ENCODE measurements at regions not wholly inside any gene's neighbourhood (a gene's known extent, or its start where the extent isn't known, plus 50 kb on each side); places are given as distances from the start of the nearest gene placed in this dataset.

DNA sequence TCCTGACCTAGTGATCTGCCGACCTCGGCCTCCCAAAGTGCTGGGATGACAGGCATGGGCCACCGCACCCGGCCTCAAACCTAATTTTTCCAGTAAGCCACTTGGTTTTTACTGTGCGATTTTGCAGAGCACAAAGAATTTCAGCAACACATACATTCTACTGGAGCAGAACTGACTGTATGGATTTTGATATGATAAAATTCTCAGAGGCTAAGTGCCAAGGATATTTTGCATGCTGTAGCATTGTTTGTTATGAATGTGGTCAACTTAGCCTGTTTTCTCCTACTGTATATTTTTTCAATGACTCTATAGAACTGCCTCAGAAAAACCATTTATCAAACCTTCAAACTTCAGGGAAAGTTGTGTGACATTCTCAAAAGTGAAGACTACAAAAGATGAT lies 89.2 kb downstream of the FAT3 start:
- Histone ChIP-seq H3K27ac (ENCODE audit: low read depth in 1 of 2, low read length in 2 of 2) (peak overlapping the region in 1 of 2 donors; percentile 28), H3K4me3 (ENCODE audit: low read length in 2 of 2) (no peak overlapping the region), H3K4me1 (ENCODE audit: control insufficient read depth in 1 of 2, insufficient read depth in 2 of 2, low read length in 2 of 2) (peaks cover 0 to 6% of the 10 kb centered on the region in 2 donors), H3K9me3 (ENCODE audit: control insufficient read depth, low read length) (no peaks in the 10 kb centered on the region), H3K36me3 (ENCODE audit: control insufficient read depth in 1 of 2, insufficient read depth in 2 of 2, low read length in 1 of 2) (no peaks in the 10 kb centered on the region), H3K27me3 (ENCODE audit: control insufficient read depth in 1 of 2, insufficient read depth in 2 of 2, low read length in 1 of 2) (no peaks in the 10 kb centered on the region)
- DNase-seq (no peak), ATAC-seq (ENCODE audit: low FRiP score) (no peak)
- 91 to 93% methylated on average over 5 of the region's 5 CpGs for WGBS, 2 donors
- intact Hi-C loops (cut with DNase I), result no loop called here

DNA sequence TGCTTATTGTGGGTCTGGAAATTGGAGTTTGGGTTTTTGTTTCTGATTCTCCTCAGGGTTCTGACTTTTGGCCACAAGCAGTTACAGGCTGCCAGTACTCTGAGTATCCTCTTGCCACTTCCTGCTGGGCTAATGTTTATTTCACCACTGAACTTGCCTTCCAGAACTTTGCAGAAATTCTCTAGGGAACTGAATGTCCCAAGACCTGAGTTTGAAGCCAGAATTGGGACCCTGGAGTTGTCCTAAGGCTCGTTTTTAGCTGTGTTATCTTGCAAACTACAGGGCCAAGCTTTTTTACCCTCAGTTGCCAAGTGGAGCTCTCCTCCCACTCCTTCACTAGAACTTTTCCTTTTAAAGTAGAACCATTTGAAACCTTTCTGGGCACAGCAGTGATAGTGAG lies 89.9 kb downstream of the FAT3 start:
- no peaks in the 10 kb centered on the region for H3K36me3 ChIP-seq (ENCODE audit: control insufficient read depth in 1 of 2, insufficient read depth in 2 of 2, low read length in 1 of 2)
- no peaks in the 10 kb centered on the region for H3K27me3 ChIP-seq (ENCODE audit: control insufficient read depth in 1 of 2, insufficient read depth in 2 of 2, low read length in 1 of 2)
- no peaks in the 10 kb centered on the region for H3K9me3 ChIP-seq (ENCODE audit: control insufficient read depth, low read length)
- peak overlapping the region in 1 of 2 donors; percentile 71 for H3K27ac ChIP-seq (ENCODE audit: low read depth in 1 of 2, low read length in 2 of 2)
- peaks cover 0 to 6% of the 10 kb centered on the region in 2 donors for H3K4me1 ChIP-seq (ENCODE audit: control insufficient read depth in 1 of 2, insufficient read depth in 2 of 2, low read length in 2 of 2)
- intact Hi-C loops (cut with DNase I), result no loop called here
- peak in 1 of 2 donors; percentile 36 for DNase-seq
- no peak overlapping the region for H3K4me3 ChIP-seq (ENCODE audit: low read length in 2 of 2)
- WGBS, 2 donors, result 2 to 4% methylated on average over 1 of the region's 1 CpG
- peak; percentile 80 for ATAC-seq (ENCODE audit: low FRiP score)

DNA sequence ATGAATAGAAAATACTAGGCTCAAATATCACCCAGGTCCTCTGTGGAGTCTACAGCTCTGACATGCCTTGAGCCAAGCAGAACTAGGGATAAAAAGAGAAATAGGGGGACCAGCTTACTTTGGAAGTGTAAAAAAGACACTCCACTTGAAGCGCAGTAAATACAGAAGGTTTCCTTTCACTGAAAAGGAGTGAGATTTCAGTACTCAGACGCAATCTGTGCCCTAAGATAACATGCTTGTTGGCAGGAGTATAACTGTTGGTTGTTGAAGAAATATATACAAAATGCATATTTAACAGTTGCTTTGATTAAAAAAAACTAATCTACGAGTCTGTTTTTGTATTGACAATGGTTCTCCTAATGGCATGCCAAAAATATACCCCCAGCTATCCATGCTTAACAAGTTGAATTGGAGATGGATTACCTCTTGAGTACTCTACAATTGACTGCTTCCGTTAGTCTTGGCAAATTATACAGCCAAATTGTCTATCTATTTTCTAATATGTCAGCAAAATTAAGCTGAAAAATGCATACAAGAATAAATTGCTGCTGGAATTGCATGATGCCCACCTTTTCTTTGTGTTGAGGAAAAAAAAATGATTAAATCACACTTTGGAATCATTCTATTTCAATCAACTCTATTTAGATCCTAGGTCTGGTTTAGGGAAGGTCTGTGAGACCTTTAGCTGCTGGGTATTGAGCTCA lies 91.6 kb downstream of the FAT3 start:
- H3K27ac ChIP-seq (ENCODE audit: low read depth in 1 of 2, low read length in 2 of 2), result no peak overlapping the region
- intact Hi-C loops (cut with DNase I), result no loop called here
- no peak overlapping the region for H3K4me3 ChIP-seq (ENCODE audit: low read length in 2 of 2)
- DNase-seq (no peak), ATAC-seq (ENCODE audit: low FRiP score) (no peak)
- no peaks in the 10 kb centered on the region for H3K9me3 ChIP-seq (ENCODE audit: control insufficient read depth, low read length)
- no peaks in the 10 kb centered on the region for H3K27me3 ChIP-seq (ENCODE audit: control insufficient read depth in 1 of 2, insufficient read depth in 2 of 2, low read length in 1 of 2)
- H3K4me1 ChIP-seq (ENCODE audit: control insufficient read depth in 1 of 2, insufficient read depth in 2 of 2, low read length in 2 of 2), result peaks cover 0 to 6% of the 10 kb centered on the region in 2 donors
- WGBS, 2 donors, result 39 to 56% methylated on average over 4 of the region's 4 CpGs
- H3K36me3 ChIP-seq (ENCODE audit: control insufficient read depth in 1 of 2, insufficient read depth in 2 of 2, low read length in 1 of 2), result no peaks in the 10 kb centered on the region

GRCh38 chr11:92317222-92317621 lies 92.6 kb downstream of the FAT3 start:
- no peaks in the 10 kb centered on the region for H3K36me3 ChIP-seq (ENCODE audit: control insufficient read depth in 1 of 2, insufficient read depth in 2 of 2, low read length in 1 of 2)
- H3K4me1 ChIP-seq (ENCODE audit: control insufficient read depth in 1 of 2, insufficient read depth in 2 of 2, low read length in 2 of 2), result peaks cover 0 to 6% of the 10 kb centered on the region in 2 donors
- H3K9me3 ChIP-seq (ENCODE audit: control insufficient read depth, low read length), result no peaks in the 10 kb centered on the region
- no peak overlapping the region for H3K4me3 ChIP-seq (ENCODE audit: low read length in 2 of 2)
- no peak for ATAC-seq (ENCODE audit: low FRiP score)
- H3K27me3 ChIP-seq (ENCODE audit: control insufficient read depth in 1 of 2, insufficient read depth in 2 of 2, low read length in 1 of 2), result no peaks in the 10 kb centered on the region
- intact Hi-C loops (cut with DNase I), result no loop called here
- no peak overlapping the region for H3K27ac ChIP-seq (ENCODE audit: low read depth in 1 of 2, low read length in 2 of 2)
- no peak for DNase-seq

GRCh38 chr11:92317721-92318120 lies 93.1 kb downstream of the FAT3 start:
- ATAC-seq (ENCODE audit: low FRiP score), result no peak
- Histone ChIP-seq H3K4me3 (ENCODE audit: low read length in 2 of 2) (no peak overlapping the region), H3K27ac (ENCODE audit: low read depth in 1 of 2, low read length in 2 of 2) (no peak overlapping the region), H3K4me1 (ENCODE audit: control insufficient read depth in 1 of 2, insufficient read depth in 2 of 2, low read length in 2 of 2) (peaks cover 0 to 6% of the 10 kb centered on the region in 2 donors), H3K9me3 (ENCODE audit: control insufficient read depth, low read length) (no peaks in the 10 kb centered on the region), H3K27me3 (ENCODE audit: control insufficient read depth in 1 of 2, insufficient read depth in 2 of 2, low read length in 1 of 2) (no peaks in the 10 kb centered on the region), H3K36me3 (ENCODE audit: control insufficient read depth in 1 of 2, insufficient read depth in 2 of 2, low read length in 1 of 2) (no peaks in the 10 kb centered on the region)
- no peak for DNase-seq
- WGBS, 2 donors, result 54 to 55% methylated on average over 2 of the region's 2 CpGs
- intact Hi-C loops (cut with DNase I), result no loop called here

GRCh38 chr11:92322225-92322624 lies 97.6 kb downstream of the FAT3 start:
- Histone ChIP-seq H3K4me3 (ENCODE audit: low read length in 2 of 2) (no peak overlapping the region), H3K4me1 (ENCODE audit: control insufficient read depth in 1 of 2, insufficient read depth in 2 of 2, low read length in 2 of 2) (peaks cover 0 to 3% of the 10 kb centered on the region in 2 donors), H3K27ac (ENCODE audit: low read depth in 1 of 2, low read length in 2 of 2) (no peak overlapping the region), H3K9me3 (ENCODE audit: control insufficient read depth, low read length) (no peaks in the 10 kb centered on the region), H3K27me3 (ENCODE audit: control insufficient read depth in 1 of 2, insufficient read depth in 2 of 2, low read length in 1 of 2) (no peaks in the 10 kb centered on the region), H3K36me3 (ENCODE audit: control insufficient read depth in 1 of 2, insufficient read depth in 2 of 2, low read length in 1 of 2) (no peaks in the 10 kb centered on the region)
- 28 to 30% methylated on average over 3 of the region's 3 CpGs for WGBS, 2 donors
- intact Hi-C loops (cut with DNase I), result no loop called here
- DNase-seq, result no peak
- no peak for ATAC-seq (ENCODE audit: low FRiP score)

DNA sequence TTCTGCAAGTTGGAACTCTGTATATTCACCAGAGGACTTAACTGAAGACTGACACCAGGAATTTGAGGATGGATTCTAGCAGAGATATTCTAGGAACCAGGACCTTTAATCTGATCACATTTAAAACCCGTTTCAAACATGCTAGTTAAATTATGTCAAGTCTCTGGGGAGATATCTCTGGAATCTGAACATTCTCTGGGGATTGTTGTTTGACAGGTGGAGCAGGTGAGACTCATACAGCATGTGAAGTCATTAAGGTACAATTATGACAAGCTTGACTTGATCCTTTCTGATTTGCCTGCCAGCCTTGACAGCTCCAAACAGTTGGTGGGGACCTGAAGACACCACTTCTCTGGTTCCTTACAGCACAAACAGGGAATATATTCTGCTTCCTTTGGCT lies 100.3 kb downstream of the FAT3 start:
- H3K4me3 ChIP-seq (ENCODE audit: low read length in 2 of 2), result no peak overlapping the region
- H3K27me3 ChIP-seq (ENCODE audit: control insufficient read depth in 1 of 2, insufficient read depth in 2 of 2, low read length in 1 of 2), result no peaks in the 10 kb centered on the region
- no peak overlapping the region for H3K27ac ChIP-seq (ENCODE audit: low read depth in 1 of 2, low read length in 2 of 2)
- no peak for DNase-seq
- no peaks in the 10 kb centered on the region for H3K9me3 ChIP-seq (ENCODE audit: control insufficient read depth, low read length)
- no peak for ATAC-seq (ENCODE audit: low FRiP score)
- intact Hi-C loops (cut with DNase I), result no loop called here
- H3K36me3 ChIP-seq (ENCODE audit: control insufficient read depth in 1 of 2, insufficient read depth in 2 of 2, low read length in 1 of 2), result no peaks in the 10 kb centered on the region
- WGBS, 2 donors, result 84 to 90% methylated on average over 1 of the region's 1 CpG
- no peaks in the 10 kb centered on the region for H3K4me1 ChIP-seq (ENCODE audit: control insufficient read depth in 1 of 2, insufficient read depth in 2 of 2, low read length in 2 of 2)

GRCh38 chr11:92325416-92325815 lies 100.8 kb downstream of the FAT3 start:
- Histone ChIP-seq H3K4me1 (ENCODE audit: control insufficient read depth in 1 of 2, insufficient read depth in 2 of 2, low read length in 2 of 2) (peaks cover 0 to 3% of the 10 kb centered on the region in 2 donors), H3K4me3 (ENCODE audit: low read length in 2 of 2) (no peak overlapping the region)
- intact Hi-C loops (cut with DNase I), result no loop called here

DNA sequence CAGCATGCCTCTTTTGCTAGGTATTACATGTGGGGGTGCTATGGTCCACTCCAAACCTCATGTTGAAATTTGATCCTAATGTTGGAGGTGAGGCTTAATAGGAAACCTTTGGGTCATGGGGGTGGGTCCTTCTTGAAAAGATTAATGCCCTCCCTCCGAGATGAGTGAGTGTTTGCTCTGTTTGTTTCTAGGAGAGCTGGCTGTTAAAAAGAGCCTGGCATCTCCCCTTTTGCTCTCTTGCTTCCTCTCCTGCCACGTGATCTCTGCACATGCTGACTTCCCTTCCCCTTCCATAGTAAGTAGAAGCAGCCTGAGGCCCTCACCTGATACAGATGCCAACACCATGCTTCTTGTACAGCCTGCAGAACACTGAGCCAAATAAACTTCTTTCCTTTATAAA lies 104.5 kb downstream of the FAT3 start:
- Histone ChIP-seq H3K36me3 (ENCODE audit: control insufficient read depth in 1 of 2, insufficient read depth in 2 of 2, low read length in 1 of 2) (no peaks in the 10 kb centered on the region), H3K27ac (ENCODE audit: low read depth in 1 of 2, low read length in 2 of 2) (no peak overlapping the region), H3K4me3 (ENCODE audit: low read length in 2 of 2) (no peak overlapping the region), H3K27me3 (ENCODE audit: control insufficient read depth in 1 of 2, insufficient read depth in 2 of 2, low read length in 1 of 2) (no peaks in the 10 kb centered on the region), H3K9me3 (ENCODE audit: control insufficient read depth, low read length) (no peaks in the 10 kb centered on the region), H3K4me1 (ENCODE audit: control insufficient read depth in 1 of 2, insufficient read depth in 2 of 2, low read length in 2 of 2) (peaks cover 3 to 8% of the 10 kb centered on the region in 2 donors)
- WGBS, 2 donors, result 79 to 86% methylated on average over 2 of the region's 2 CpGs
- no peak for DNase-seq
- intact Hi-C loops (cut with DNase I), result no loop called here
- ATAC-seq (ENCODE audit: low FRiP score), result no peak

More at GRCh38 chr11:92325416-92325815, 100.8 kb downstream of the FAT3 start:
- no peaks in the 10 kb centered on the region for H3K27me3 ChIP-seq (ENCODE audit: control insufficient read depth in 1 of 2, insufficient read depth in 2 of 2, low read length in 1 of 2)
- H3K27ac ChIP-seq (ENCODE audit: low read depth in 1 of 2, low read length in 2 of 2), result no peak overlapping the region
- H3K9me3 ChIP-seq (ENCODE audit: control insufficient read depth, low read length), result no peaks in the 10 kb centered on the region
- ATAC-seq (ENCODE audit: low FRiP score) (no peak), DNase-seq (no peak)
- no peaks in the 10 kb centered on the region for H3K36me3 ChIP-seq (ENCODE audit: control insufficient read depth in 1 of 2, insufficient read depth in 2 of 2, low read length in 1 of 2)
- WGBS, 2 donors, result 94 to 95% methylated on average over 3 of the region's 3 CpGs
